Panc1 (cell line): ENCODE measurements at regions not wholly inside any gene's neighbourhood (a gene's known extent, or its start where the extent isn't known, plus 50 kb on each side); places are given as distances from the start of the nearest gene placed in this dataset.
"Not testable (repeated sequence)": the region's sequence is repeated elsewhere in the genome, so short reads cannot be mapped to it uniquely, and the experiment has no call there.

Source experiments
- ATAC-seq: fragments of 200-7000 bp; cut with Tn5 transposase; 2 replicates; pipeline ENCODE4 v1.9.1; 2020; ENCODE audit warnings: mild to moderate bottlenecking, moderate library complexity
- BruUV-seq: library from RNA; stranded (reverse); fragments of 400-500 nt; replicated peaks from 2 replicates; lab custom pipeline; 2021; lab: Mats Ljungman, UMichigan
- CTCF ChIA-PET: fragments of 300-600 bp; sonication (Branson Sonifier 250); formaldehyde crosslinking; loops from one replicate; lab custom pipeline; 2022; ENCODE audit warnings: antibody characterized with exemption; lab: Charles Lee
- POLR2A ChIA-PET: fragments of 300-600 bp; sonication (Branson Sonifier 250); formaldehyde crosslinking; loops from one replicate; lab custom pipeline; 2022; ENCODE audit warnings: antibody characterized with exemption; lab: Charles Lee
- DNase-seq: peaks from one replicate; pipeline ENCODE4 v3.0.0-alpha.2; 2010; ENCODE audit warnings: low read depth, low spot score
- H3K27ac ChIP-seq: 2 replicates; pipeline ENCODE4 v1.5.1; 2011; ENCODE audit warnings: mild to moderate bottlenecking, low read length, inconsistent platforms
- H3K27me3 ChIP-seq: fragments of 200-500 bp; sonication (Bioruptor generic); 2 replicates; pipeline ENCODE4 v1.6.0; 2014; ENCODE audit warnings: low read length, inconsistent platforms; ENCODE audit not compliant: control insufficient read depth, insufficient read depth
- H3K36me3 ChIP-seq: fragments of 200-500 bp; sonication (Bioruptor generic); 2 replicates; pipeline ENCODE4 v1.5.1; 2014; ENCODE audit warnings: inconsistent platforms, mild to moderate bottlenecking, low read length, moderate library complexity; ENCODE audit not compliant: control insufficient read depth, insufficient read depth
- H3K4me1 ChIP-seq: 2 replicates; pipeline ENCODE4 v1.5.1; 2011; ENCODE audit warnings: inconsistent platforms, mild to moderate bottlenecking, low read length, moderate library complexity; ENCODE audit not compliant: control insufficient read depth, insufficient read depth
- H3K4me3 ChIP-seq, 2 experiments: 2 replicates each; pipeline ENCODE4 v1.5.1; 2011 to 2012; ENCODE audit warnings: low read depth in 2 of 2, low read length in 2 of 2, mild to moderate bottlenecking in 2 of 2, inconsistent platforms in 1 of 2, moderate library complexity in 1 of 2
- H3K9me3 ChIP-seq: fragments of 200-500 bp; sonication (Bioruptor generic); 2 replicates; pipeline ENCODE4 v1.5.1; 2014; ENCODE audit warnings: low read depth, mild to moderate bottlenecking, inconsistent platforms, low read length, moderate library complexity; ENCODE audit not compliant: control insufficient read depth, insufficient read depth
- POLR2AphosphoS5 ChIP-seq: IDR thresholded peaks from 2 replicates; pipeline ENCODE4 v1.6.1; 2012; ENCODE audit warnings: mild to moderate bottlenecking, low read depth, low read length, moderate library complexity
- SIN3A ChIP-seq: IDR thresholded peaks from 2 replicates; pipeline ENCODE4 v1.6.1; 2012; ENCODE audit warnings: low read depth, mild to moderate bottlenecking, low read length, moderate library complexity, borderline replicate concordance; ENCODE audit not compliant: insufficient read depth
- TCF7L2 ChIP-seq: IDR thresholded peaks from 2 replicates; pipeline ENCODE4 v1.6.1; 2011; ENCODE audit warnings: mild to moderate bottlenecking, low read depth, low read length, inconsistent platforms
- in situ Hi-C: cut with HindIII; loops from 2 replicates; pipeline ENCODE4 v1.10.0; 2016; ENCODE audit warnings: low sequenced_read_pairs, low pct_unique_long_range_greater_than_20kb
- intact Hi-C: fragments of 100-400 bp; cut with micrococcal nuclease; formaldehyde crosslinking; loops from one replicate; pipeline ENCODE4 v1.10.0; 2022; ENCODE audit not compliant: unreplicated experiment
- TF ChIP-seq, protein P1 (sequence below): fragments of 450-650 bp; IDR thresholded peaks from 2 replicates; pipeline ENCODE4 v1.5.1; 2017; ENCODE audit warnings: mild to moderate bottlenecking
- TF ChIP-seq, protein P2 (sequence below), 2 experiments: IDR thresholded peaks; 2 replicates each; pipeline ENCODE4 v1.6.1; 2011 to 2012; ENCODE audit warnings: low read depth in 2 of 2, control low read depth in 1 of 2, low read length in 1 of 2, mild to moderate bottlenecking in 1 of 2, moderate library complexity in 1 of 2; ENCODE audit not compliant: insufficient read depth in 1 of 2

DNA sequence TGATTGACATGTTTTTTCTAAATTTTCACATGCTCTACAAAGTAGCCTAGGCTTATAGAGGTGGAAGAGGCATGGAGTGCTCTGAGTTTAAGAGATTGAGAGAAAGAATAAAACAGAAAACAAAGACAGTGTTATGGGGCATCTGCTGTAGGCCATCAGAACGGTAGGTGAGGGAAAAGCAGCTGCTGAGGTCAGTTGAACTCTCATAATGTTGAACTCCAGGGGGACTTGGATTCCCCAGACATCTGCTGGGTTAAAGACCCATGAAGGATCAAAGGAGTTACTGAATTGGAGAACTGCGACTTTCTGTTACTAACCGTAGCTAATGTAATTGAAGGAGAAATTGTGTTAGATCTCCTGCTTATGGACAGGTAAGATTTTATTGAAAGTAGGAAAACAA lies 333.9 kb downstream of the TFAP2B start:
- intact Hi-C loops, result no loop called here
- POLR2A ChIA-PET, result no interaction called here
- CTCF ChIA-PET, result no interaction called here

DNA sequence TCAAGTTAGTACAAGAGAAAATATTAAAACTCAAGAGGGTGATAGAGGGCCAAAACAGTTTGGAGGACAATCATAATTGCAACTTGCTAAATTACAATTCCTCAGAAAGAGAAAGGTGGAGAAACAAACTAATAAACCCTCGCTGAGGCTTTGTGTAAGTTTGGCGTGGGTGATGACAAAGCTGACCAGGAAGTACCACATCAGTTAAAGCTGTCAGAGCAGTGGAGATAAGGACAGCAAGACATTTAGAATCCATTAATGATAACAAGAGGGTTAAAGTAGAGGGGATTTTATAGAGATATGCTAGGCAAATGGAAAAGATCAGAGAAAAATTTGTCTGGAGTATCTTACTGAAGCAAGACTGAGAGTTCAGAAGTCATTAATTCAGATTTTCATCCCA lies 334.4 kb downstream of the TFAP2B start:
- ATAC-seq (no peak), DNase-seq (no peak)
- no peaks in the 10 kb centered on the region for H3K4me1 ChIP-seq
- in situ Hi-C loops, result no loop called here
- intact Hi-C loops, result no loop called here
- no peaks in the 10 kb centered on the region for H3K36me3 ChIP-seq
- BruUV-seq, result no TSS peak
- no peak overlapping the region for H3K27ac ChIP-seq
- ChIA-PET POLR2A (no interaction called here), CTCF (no interaction called here)
- no peak overlapping the region for H3K4me3 ChIP-seq
- H3K9me3 ChIP-seq, result no peaks in the 10 kb centered on the region
- no peaks in the 10 kb centered on the region for H3K27me3 ChIP-seq
- TF ChIP-seq, protein P1, sequence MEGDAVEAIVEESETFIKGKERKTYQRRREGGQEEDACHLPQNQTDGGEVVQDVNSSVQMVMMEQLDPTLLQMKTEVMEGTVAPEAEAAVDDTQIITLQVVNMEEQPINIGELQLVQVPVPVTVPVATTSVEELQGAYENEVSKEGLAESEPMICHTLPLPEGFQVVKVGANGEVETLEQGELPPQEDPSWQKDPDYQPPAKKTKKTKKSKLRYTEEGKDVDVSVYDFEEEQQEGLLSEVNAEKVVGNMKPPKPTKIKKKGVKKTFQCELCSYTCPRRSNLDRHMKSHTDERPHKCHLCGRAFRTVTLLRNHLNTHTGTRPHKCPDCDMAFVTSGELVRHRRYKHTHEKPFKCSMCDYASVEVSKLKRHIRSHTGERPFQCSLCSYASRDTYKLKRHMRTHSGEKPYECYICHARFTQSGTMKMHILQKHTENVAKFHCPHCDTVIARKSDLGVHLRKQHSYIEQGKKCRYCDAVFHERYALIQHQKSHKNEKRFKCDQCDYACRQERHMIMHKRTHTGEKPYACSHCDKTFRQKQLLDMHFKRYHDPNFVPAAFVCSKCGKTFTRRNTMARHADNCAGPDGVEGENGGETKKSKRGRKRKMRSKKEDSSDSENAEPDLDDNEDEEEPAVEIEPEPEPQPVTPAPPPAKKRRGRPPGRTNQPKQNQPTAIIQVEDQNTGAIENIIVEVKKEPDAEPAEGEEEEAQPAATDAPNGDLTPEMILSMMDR, result no peak
- TF ChIP-seq, protein P2, sequence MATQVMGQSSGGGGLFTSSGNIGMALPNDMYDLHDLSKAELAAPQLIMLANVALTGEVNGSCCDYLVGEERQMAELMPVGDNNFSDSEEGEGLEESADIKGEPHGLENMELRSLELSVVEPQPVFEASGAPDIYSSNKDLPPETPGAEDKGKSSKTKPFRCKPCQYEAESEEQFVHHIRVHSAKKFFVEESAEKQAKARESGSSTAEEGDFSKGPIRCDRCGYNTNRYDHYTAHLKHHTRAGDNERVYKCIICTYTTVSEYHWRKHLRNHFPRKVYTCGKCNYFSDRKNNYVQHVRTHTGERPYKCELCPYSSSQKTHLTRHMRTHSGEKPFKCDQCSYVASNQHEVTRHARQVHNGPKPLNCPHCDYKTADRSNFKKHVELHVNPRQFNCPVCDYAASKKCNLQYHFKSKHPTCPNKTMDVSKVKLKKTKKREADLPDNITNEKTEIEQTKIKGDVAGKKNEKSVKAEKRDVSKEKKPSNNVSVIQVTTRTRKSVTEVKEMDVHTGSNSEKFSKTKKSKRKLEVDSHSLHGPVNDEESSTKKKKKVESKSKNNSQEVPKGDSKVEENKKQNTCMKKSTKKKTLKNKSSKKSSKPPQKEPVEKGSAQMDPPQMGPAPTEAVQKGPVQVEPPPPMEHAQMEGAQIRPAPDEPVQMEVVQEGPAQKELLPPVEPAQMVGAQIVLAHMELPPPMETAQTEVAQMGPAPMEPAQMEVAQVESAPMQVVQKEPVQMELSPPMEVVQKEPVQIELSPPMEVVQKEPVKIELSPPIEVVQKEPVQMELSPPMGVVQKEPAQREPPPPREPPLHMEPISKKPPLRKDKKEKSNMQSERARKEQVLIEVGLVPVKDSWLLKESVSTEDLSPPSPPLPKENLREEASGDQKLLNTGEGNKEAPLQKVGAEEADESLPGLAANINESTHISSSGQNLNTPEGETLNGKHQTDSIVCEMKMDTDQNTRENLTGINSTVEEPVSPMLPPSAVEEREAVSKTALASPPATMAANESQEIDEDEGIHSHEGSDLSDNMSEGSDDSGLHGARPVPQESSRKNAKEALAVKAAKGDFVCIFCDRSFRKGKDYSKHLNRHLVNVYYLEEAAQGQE (IDR thresholded peaks at IDR 0.05; ENCODE audit: insufficient read depth in 1 of 2, low read depth in 2 of 2, low read length in 1 of 2), result no peak
- TF ChIP-seq SIN3A (no peak), TCF7L2 (no peak), POLR2AphosphoS5 (no peak)

More for the DNA sequence above, 333.9 kb downstream of the TFAP2B start:
- BruUV-seq, result no TSS peak
- ATAC-seq (no peak), DNase-seq (no peak)
- no peak overlapping the region for H3K27ac ChIP-seq
- no peak overlapping the region for H3K4me3 ChIP-seq
- H3K27me3 ChIP-seq, result no peaks in the 10 kb centered on the region
- no peaks in the 10 kb centered on the region for H3K4me1 ChIP-seq
- H3K9me3 ChIP-seq, result no peaks in the 10 kb centered on the region
- in situ Hi-C loops, result no loop called here
- TF ChIP-seq TCF7L2 (no peak), SIN3A (no peak), POLR2AphosphoS5 (no peak)
- TF ChIP-seq, protein P1, result no peak
- TF ChIP-seq, protein P2 (IDR thresholded peaks at IDR 0.05; ENCODE audit: insufficient read depth in 1 of 2, low read depth in 2 of 2, low read length in 1 of 2), result no peak
- H3K36me3 ChIP-seq, result no peaks in the 10 kb centered on the region

DNA sequence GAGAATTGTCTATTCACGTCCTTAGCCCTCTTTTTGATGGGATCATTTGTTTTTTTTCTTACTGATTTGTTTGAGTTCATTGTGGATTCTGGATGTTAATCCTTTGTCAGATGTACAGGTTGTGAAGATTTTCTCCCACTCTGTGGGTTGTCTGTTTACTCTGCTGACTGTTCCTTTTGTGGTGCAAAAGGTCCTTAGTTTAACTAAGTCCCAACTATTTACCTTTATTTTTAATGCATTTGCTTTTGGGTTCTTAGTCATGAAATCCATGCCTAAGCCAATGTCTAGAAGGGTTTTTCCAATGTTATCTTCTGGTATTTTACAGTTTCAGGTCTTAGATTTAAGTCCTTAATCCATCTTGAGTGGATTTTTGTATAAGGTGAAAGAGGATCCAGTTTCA lies 336.3 kb downstream of the TFAP2B start:
- H3K27ac ChIP-seq, H3K4me1 ChIP-seq, intact Hi-C loops, H3K27me3 ChIP-seq, DNase-seq, H3K36me3 ChIP-seq, in situ Hi-C loops, H3K4me3 ChIP-seq, ATAC-seq, POLR2A ChIA-PET, BruUV-seq, CTCF ChIA-PET, H3K9me3 ChIP-seq: not testable (repeated sequence)

DNA sequence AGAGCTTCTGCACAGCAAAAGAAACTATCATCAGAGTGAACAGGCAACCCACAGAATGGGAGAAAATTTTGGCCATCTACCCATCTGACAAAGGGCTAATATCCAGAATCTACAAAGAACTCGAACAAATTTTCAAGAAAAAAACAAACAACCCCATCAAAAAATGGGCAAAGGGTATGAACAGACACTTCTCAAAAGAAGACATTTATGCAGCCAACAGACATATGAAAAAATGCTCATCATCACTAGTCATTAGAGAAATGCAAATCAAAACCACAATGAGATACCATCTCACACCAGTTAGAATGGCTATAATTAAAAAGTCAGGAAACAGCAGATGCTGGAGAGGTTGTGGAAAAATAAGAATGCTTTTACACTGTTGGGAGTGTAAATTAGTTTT lies 340.6 kb downstream of the TFAP2B start:
- H3K9me3 ChIP-seq, intact Hi-C loops, BruUV-seq, H3K27me3 ChIP-seq, H3K27ac ChIP-seq, POLR2A ChIA-PET, H3K36me3 ChIP-seq, CTCF ChIA-PET, ATAC-seq, H3K4me1 ChIP-seq, in situ Hi-C loops, H3K4me3 ChIP-seq, DNase-seq: not testable (repeated sequence)
